ENCODE measurements at regions not wholly inside any gene's neighbourhood (a gene's known extent, or its start where the extent isn't known, plus 50 kb on each side); places are given as distances from the start of the nearest gene placed in this dataset.

GRCh38 chr2:167607731-167608130 lies 639.7 kb downstream of the STK39 start:
- intact Hi-C loops (cut with DNase I) = no loop called here
- TF ChIP-seq POLR2AphosphoS5 (IDR thresholded peaks at IDR 0.05) (no peak), EP300 (IDR thresholded peaks at IDR 0.05) (no peak), POLR2A (IDR thresholded peaks at IDR 0.05; ENCODE audit: low read depth) (no peak), CTCF (IDR thresholded peaks at IDR 0.05) (no peak)
- Histone ChIP-seq H3K4me1 (no peaks in the 10 kb centered on the region), H3K36me3 (no peaks in the 10 kb centered on the region), H3K27me3 (no peaks in the 10 kb centered on the region), H3K9me3 (no peaks in the 10 kb centered on the region), H3K27ac (replicated peaks in 1 of 4) (no peak overlapping the region), H3K4me3 (no peak overlapping the region)
- DNase-seq (ENCODE audit: extremely low spot score) = no peak
- WGBS = 84% methylated on average over 3 of the region's 3 CpGs

GRCh38 chr2:167607211-167607610 lies 640.2 kb downstream of the STK39 start:
- DNase-seq (ENCODE audit: extremely low spot score) = no peak
- Histone ChIP-seq H3K4me1 (no peaks in the 10 kb centered on the region), H3K27me3 (no peaks in the 10 kb centered on the region), H3K36me3 (no peaks in the 10 kb centered on the region), H3K27ac (replicated peaks in 1 of 4) (no peak overlapping the region), H3K9me3 (no peaks in the 10 kb centered on the region), H3K4me3 (no peak overlapping the region)
- no peak for TF ChIP-seq POLR2A (IDR thresholded peaks at IDR 0.05; ENCODE audit: low read depth)
- 93% methylated on average over 8 of the region's 8 CpGs for WGBS
- intact Hi-C loops (cut with DNase I) = no loop called here

- 100% methylated on average over 1 of the region's 1 CpG for WGBS
- H3K9me3 ChIP-seq = no peaks in the 10 kb centered on the region
- no peak for DNase-seq (ENCODE audit: extremely low spot score)
- H3K27ac ChIP-seq (replicated peaks in 1 of 4) = no peak overlapping the region
- H3K4me1 ChIP-seq = no peaks in the 10 kb centered on the region
- H3K36me3 ChIP-seq = no peaks in the 10 kb centered on the region
- no peak overlapping the region for H3K4me3 ChIP-seq
- intact Hi-C loops (cut with DNase I) = no loop called here
- TF ChIP-seq EP300 (IDR thresholded peaks at IDR 0.05) (no peak), POLR2AphosphoS5 (IDR thresholded peaks at IDR 0.05) (no peak), POLR2A (IDR thresholded peaks at IDR 0.05; ENCODE audit: low read depth) (no peak), CTCF (IDR thresholded peaks at IDR 0.05) (no peak)
- H3K27me3 ChIP-seq = no peaks in the 10 kb centered on the region
These were observed 645.3 kb downstream of the STK39 start for GRCh38 chr2:167602122-167602521.

- DNase-seq (ENCODE audit: extremely low spot score) = no peak
- no peak overlapping the region for H3K27ac ChIP-seq (replicated peaks in 1 of 4)
- H3K4me3 ChIP-seq = no peak overlapping the region
- TF ChIP-seq POLR2A (IDR thresholded peaks at IDR 0.05; ENCODE audit: low read depth) (no peak), POLR2AphosphoS5 (IDR thresholded peaks at IDR 0.05) (no peak), EP300 (IDR thresholded peaks at IDR 0.05) (no peak), CTCF (IDR thresholded peaks at IDR 0.05) (no peak)
- intact Hi-C loops (cut with DNase I) = no loop called here
- no peaks in the 10 kb centered on the region for H3K4me1 ChIP-seq
- no peaks in the 10 kb centered on the region for H3K9me3 ChIP-seq
- no peaks in the 10 kb centered on the region for H3K36me3 ChIP-seq
- H3K27me3 ChIP-seq = no peaks in the 10 kb centered on the region
- 77% methylated on average over 1 of the region's 1 CpG for WGBS
These were observed 648.2 kb downstream of the STK39 start for GRCh38 chr2:167599219-167599618.

- Histone ChIP-seq H3K27me3 (no peaks in the 10 kb centered on the region), H3K4me1 (no peaks in the 10 kb centered on the region), H3K9me3 (no peaks in the 10 kb centered on the region), H3K4me3 (no peak overlapping the region), H3K36me3 (no peaks in the 10 kb centered on the region), H3K27ac (replicated peaks in 1 of 4) (no peak overlapping the region)
- intact Hi-C loops (cut with DNase I) = no loop called here
- no peak for TF ChIP-seq POLR2AphosphoS5 (IDR thresholded peaks at IDR 0.05)
- TF ChIP-seq POLR2A (IDR thresholded peaks at IDR 0.05; ENCODE audit: low read depth) = no peak
- TF ChIP-seq EP300 (IDR thresholded peaks at IDR 0.05) = no peak
- TF ChIP-seq CTCF (IDR thresholded peaks at IDR 0.05) = no peak
- 70% methylated on average over 3 of the region's 3 CpGs for WGBS
- DNase-seq (ENCODE audit: extremely low spot score) = no peak
These were observed 651.4 kb downstream of the STK39 start for GRCh38 chr2:167595839-167596471.

Data from esophagus muscularis mucosa (tissue), 4 donors.